ENCODE measurements at regions not wholly inside any gene's neighbourhood (a gene's known extent, or its start where the extent isn't known, plus 50 kb on each side); places are given as distances from the start of the nearest gene placed in this dataset.

GRCh38 chr10:108592956-108593355, 1330.4 kb downstream of the XPNPEP1 start:
- TF ChIP-seq, protein P1, sequence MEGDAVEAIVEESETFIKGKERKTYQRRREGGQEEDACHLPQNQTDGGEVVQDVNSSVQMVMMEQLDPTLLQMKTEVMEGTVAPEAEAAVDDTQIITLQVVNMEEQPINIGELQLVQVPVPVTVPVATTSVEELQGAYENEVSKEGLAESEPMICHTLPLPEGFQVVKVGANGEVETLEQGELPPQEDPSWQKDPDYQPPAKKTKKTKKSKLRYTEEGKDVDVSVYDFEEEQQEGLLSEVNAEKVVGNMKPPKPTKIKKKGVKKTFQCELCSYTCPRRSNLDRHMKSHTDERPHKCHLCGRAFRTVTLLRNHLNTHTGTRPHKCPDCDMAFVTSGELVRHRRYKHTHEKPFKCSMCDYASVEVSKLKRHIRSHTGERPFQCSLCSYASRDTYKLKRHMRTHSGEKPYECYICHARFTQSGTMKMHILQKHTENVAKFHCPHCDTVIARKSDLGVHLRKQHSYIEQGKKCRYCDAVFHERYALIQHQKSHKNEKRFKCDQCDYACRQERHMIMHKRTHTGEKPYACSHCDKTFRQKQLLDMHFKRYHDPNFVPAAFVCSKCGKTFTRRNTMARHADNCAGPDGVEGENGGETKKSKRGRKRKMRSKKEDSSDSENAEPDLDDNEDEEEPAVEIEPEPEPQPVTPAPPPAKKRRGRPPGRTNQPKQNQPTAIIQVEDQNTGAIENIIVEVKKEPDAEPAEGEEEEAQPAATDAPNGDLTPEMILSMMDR (IDR thresholded peaks at IDR 0.05): no peak
- no peak for TF ChIP-seq EZH2 (IDR thresholded peaks at IDR 0.05; ENCODE audit: borderline replicate concordance, insufficient read depth, low read depth, low read length, poor library complexity, severe bottlenecking)

All from B cell (primary cell).